GM12891 (cell line): ENCODE measurements at regions not wholly inside any gene's neighbourhood (a gene's known extent, or its start where the extent isn't known, plus 50 kb on each side); places are given as distances from the start of the nearest gene placed in this dataset.

Experiments used
- DNase-seq: peaks from one replicate; pipeline ENCODE4 v3.0.0; 2011; ENCODE audit warnings: low spot score; ENCODE audit not compliant: insufficient read length
- FAIRE-seq: peaks from 2 replicates; lab custom pipeline; 2011; peaks lifted over from hg19 to GRCh38; lab: Jason Lieb, UNC
- PAX5 ChIP-seq: IDR thresholded peaks from 2 replicates; pipeline ENCODE4 v1.6.1; 2011; ENCODE audit warnings: low read length, moderate library complexity, mild to moderate bottlenecking; ENCODE audit not compliant: insufficient read depth, severe bottlenecking
- POLR2A ChIP-seq: IDR thresholded peaks from 2 replicates; pipeline ENCODE4 v1.6.1; 2011; ENCODE audit warnings: low read depth, low read length, control low read depth
- POLR2AphosphoS5 ChIP-seq: IDR thresholded peaks from 2 replicates; pipeline ENCODE4 v1.6.1; 2011; ENCODE audit warnings: low read depth, low read length, control low read depth
- POU2F2 ChIP-seq: IDR thresholded peaks from 2 replicates; pipeline ENCODE4 v1.6.1; 2011; ENCODE audit warnings: low read depth, mild to moderate bottlenecking, control low read depth, low read length, moderate library complexity
- SPI1 ChIP-seq: IDR thresholded peaks from 2 replicates; pipeline ENCODE4 v1.6.1; 2011; ENCODE audit warnings: low read depth, low read length, control low read depth
- TAF1 ChIP-seq: IDR thresholded peaks from 2 replicates; pipeline ENCODE4 v1.6.1; 2011; ENCODE audit warnings: low read depth, low read length, control low read depth

DNA sequence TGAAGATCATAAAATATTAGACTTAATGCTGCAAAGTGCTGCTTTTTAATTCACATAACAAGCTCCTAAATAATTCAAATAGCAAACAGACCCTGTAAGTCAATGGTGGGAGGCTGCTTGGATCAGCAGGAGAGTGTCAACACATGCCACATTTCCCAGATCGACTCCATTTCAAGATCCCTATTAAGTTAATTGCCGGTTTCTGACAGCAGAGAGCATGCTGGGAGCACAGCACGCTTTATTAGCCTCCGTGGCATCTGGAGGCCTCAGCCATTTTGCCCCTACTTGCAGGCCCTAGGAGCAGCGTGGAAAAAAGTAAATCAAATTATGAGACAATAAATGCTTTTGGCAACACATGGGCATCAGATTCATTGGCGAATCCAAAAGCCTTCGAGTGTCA, 201.0 kb downstream of the EMX2 start:
- TF ChIP-seq POLR2AphosphoS5, result no peak
- TF ChIP-seq POLR2A, result no peak
- TF ChIP-seq PAX5, result no peak
- TF ChIP-seq SPI1, result no peak
- no peak for TF ChIP-seq TAF1
- no peak for TF ChIP-seq POU2F2
- FAIRE-seq, result no peak
- DNase-seq, result no peak

DNA sequence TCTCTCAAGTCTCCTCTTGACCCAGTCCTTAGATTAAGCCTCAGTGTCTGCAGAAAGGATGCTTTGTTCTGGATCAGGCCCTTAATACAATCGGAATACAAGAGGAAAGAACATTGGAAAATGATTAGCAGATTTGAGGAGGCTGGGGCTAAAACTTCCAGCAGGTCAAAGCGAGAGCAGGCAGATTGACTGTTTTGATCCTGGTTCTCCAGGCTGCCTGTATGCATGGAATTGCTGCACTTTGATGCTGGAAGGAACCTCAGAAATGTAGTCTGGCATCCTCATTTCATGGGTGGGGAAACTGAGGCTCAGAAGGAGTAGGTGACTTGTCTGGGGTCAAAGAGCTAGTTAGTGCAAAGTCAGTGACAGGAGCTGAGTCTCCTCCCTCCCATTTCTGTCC, 202.8 kb downstream of the EMX2 start:
- FAIRE-seq (no peak), DNase-seq (no peak)
- TF ChIP-seq PAX5 (no peak), TAF1 (no peak), POLR2A (no peak), SPI1 (no peak), POU2F2 (no peak), POLR2AphosphoS5 (no peak)

DNA sequence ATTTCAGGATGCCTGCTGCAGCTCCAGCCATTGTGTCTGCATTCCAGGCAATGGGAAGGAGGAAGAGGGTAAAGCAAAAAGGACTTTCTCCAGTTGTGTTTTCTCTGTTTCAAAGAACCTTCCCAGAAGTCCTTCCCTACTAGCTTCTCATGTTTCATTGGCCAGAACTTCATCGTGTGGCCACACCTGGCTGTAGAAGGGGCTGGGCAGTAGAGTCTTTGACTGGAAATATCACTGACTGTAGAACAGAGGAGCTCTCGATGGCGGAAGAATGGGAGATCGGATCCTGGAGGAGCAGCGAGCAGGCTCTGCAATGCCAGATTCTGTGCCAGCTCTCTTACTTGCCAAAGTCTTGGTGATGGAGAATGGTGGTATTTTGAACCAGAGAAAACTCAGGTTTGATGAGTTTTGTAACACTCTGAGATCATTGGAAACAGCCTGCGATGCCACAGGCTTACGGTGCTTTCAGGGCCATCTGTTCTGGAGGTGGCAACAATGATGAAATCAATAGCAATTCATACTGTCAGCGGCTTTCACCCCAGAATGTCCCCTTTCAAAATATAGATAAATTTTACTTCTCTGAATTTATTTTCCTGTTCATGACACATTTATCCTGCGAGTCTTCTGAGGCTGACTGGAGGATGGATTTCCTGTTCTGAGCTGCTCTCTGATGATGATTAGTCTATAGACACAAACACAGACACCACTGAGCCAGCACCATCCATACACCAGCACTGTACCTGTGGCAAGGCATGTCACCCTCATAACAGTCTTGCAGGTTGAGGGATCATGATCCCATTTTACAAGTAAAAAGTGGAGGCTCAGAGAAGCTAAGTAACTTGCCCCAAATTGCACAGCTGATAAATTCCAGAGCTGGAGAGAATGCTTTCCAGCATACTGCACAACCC, 204.2 kb downstream of the EMX2 start:
- DNase-seq, result no peak
- TF ChIP-seq POLR2AphosphoS5, result no peak
- no peak for TF ChIP-seq TAF1
- no peak for TF ChIP-seq POU2F2
- no peak for TF ChIP-seq SPI1
- TF ChIP-seq POLR2A, result no peak
- TF ChIP-seq PAX5, result no peak
- FAIRE-seq, result no peak

DNA sequence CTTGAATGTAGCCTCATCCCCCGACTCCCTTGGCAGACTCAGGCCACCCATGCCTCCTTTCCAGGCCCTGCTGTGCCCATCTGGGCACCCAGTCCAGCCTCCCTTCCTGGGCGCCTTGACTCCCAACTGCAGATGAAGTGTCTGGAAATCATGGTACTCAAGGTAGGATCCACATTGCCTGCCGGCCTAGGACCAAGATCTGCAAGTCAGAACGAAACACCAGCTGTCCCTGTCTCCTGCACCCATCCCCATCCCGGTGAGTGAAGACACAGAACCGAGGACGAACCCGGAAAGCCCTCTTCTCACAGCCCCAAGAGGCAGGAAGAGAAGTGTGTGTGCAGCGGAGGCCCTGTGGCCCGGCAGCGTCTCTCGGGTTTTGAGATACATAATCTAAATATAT, 205.1 kb downstream of the EMX2 start:
- DNase-seq, result no peak
- FAIRE-seq, result no peak
- no peak for TF ChIP-seq TAF1
- no peak for TF ChIP-seq PAX5
- no peak for TF ChIP-seq POLR2A
- no peak for TF ChIP-seq SPI1
- TF ChIP-seq POU2F2, result no peak
- no peak for TF ChIP-seq POLR2AphosphoS5

DNA sequence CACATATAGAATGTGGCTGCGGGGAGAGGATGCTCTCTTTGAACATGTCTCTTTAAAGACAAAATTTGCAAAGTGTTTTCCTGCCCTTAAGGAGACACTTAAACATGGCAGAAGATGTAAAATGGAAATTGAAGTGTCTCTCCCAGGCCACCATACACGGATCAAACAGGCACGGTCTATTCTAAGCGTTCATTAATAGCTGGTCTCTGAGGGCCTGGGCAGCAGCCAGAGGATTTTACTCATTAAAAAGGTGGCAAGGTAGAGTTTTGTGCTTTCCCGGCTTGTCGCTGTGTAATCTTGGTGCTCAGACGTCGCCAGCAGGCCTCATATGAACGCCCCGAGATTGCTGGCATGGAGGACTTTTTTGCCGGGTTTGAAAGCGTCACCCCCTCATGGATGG, 205.5 kb downstream of the EMX2 start:
- DNase-seq (no peak), FAIRE-seq (no peak)
- TF ChIP-seq POU2F2 (no peak), PAX5 (no peak), POLR2A (no peak), TAF1 (no peak), SPI1 (no peak)

DNA sequence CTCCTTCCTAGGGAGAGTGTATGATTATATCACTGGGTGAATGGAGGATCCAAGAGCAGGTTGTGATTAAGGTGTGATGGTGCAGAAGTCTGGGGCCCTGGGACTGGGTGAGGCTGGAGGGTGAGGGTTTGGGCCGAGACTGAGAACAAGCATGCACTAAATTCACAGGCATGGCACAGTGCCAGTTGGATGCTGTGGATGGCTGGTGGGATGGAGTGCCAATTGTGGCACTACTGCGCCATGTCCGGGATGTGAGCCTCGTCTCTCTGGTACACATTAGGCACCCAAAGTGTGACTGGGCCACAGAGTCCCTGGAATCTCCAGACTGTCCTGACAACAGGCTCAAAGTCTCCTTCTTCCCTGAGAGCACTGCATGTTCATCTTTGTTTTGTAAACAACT, 208.1 kb downstream of the EMX2 start:
- no peak for FAIRE-seq
- no peak for DNase-seq
- TF ChIP-seq SPI1, result no peak
- TF ChIP-seq POLR2AphosphoS5, result no peak
- no peak for TF ChIP-seq TAF1
- TF ChIP-seq POLR2A, result no peak
- TF ChIP-seq POU2F2, result no peak
- no peak for TF ChIP-seq PAX5

DNA sequence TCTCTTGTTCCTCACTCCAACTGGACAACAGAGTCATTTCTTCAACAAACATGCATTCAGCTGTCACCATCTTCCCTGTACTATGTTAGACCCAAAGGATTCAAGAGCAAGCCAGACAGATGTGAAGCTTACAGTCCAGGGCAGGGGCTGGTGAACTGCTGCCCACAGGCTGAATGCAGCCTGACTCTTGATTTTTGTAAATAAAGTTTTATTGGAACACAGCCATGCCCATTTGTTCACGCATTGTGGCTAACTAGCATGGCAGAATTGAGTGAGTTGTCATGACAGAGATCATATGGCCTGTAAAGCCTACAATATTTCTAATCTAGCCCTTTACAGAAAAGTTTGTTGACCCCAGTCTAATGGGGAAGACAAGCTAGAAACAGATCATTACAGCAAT, 208.7 kb downstream of the EMX2 start:
- FAIRE-seq (no peak), DNase-seq (no peak)
- TF ChIP-seq POLR2AphosphoS5, result no peak
- TF ChIP-seq PAX5, result no peak
- TF ChIP-seq POU2F2, result no peak
- TF ChIP-seq TAF1, result no peak
- no peak for TF ChIP-seq SPI1
- TF ChIP-seq POLR2A, result no peak

DNA sequence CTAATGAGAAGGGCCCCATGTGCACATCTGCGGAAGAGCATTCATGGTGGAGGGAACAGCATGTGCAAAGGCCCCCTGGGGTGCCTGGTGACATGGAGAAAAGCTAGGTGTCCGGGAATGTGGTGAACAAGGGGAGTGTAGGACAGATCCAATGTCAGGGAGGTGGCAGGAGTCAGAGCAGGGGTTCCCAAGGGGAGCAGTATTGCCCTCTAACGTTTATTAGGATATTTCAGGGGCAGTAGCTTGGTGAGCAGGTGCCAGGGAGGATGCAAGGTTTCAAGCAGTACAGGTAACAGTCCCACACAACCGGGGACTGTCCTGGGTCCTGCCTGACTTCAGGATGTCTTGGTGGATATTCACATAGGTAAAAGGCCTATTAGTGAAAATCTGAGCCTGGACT, 209.6 kb downstream of the EMX2 start:
- FAIRE-seq (no peak), DNase-seq (no peak)
- no peak for TF ChIP-seq POU2F2
- TF ChIP-seq POLR2A, result no peak
- TF ChIP-seq POLR2AphosphoS5, result no peak
- no peak for TF ChIP-seq PAX5
- no peak for TF ChIP-seq TAF1
- no peak for TF ChIP-seq SPI1

DNA sequence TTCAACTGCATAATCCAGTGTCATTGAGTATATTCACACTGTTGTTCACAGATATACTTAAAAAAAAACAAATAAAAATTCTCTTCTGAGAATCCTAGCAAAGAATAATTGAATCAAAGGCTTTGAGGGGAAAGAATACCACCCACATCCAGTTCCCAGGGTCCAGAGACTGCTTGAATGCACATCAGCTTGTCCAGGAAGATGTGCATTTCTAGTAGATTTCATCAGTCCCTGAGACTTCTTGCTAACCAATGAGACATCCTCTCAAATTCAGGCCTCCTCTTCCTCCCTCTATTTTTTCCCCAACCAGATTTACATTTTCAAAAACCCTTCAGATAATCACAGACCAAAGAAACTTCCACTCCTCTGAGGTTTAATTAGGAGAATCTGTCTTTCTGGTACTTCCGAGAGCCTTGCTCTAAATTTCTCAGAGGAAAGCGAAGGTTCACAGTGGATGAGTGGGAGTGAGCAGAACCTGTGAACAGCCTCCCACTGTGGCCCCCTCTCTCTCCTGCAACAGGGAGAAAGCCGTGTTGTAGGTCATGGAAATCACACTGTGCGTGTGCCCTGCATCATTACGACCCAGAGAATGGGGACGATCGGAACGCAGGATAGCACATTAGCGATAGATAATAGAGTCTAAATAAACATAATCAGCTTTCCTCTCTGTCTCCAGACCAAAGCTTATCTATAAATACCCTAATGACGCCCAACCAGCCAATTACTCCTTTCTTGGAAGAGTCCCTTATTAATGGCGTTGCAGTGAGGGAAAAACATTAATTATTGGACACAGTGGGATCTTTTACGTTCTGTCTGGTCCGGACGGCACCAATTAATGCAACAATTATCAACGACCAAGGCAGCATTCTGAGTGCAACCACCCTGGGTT, 212.5 kb downstream of the EMX2 start:
- DNase-seq (no peak), FAIRE-seq (no peak)
- TF ChIP-seq TAF1, result no peak
- TF ChIP-seq POLR2A, result no peak
- no peak for TF ChIP-seq PAX5
- no peak for TF ChIP-seq SPI1
- no peak for TF ChIP-seq POLR2AphosphoS5
- no peak for TF ChIP-seq POU2F2

DNA sequence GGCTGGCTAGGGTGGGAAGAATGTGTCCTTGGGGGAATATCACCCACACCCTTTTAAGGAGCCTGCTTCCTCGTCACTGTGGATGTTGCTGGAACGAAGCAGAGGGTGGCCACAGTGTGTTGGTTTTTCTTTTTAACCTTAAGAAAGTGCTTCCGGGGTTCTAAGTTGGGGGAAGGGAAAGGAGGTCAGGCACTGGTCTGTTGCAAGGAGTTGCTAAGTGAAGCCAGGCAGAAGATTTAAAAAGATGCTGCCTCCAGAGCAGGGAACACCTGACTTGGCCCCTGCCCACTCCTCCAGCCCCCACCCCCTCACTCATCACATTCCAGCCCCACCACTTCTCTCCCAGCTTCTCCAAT, 213.1 kb downstream of the EMX2 start:
- no peak for FAIRE-seq

More for the DNA sequence above, 213.1 kb downstream of the EMX2 start:
- TF ChIP-seq POU2F2 (no peak), POLR2AphosphoS5 (no peak), POLR2A (no peak)
- DNase-seq, result no peak
